DOHH2 (cell line): ENCODE measurements at regions not wholly inside any gene's neighbourhood (a gene's known extent, or its start where the extent isn't known, plus 50 kb on each side); places are given as distances from the start of the nearest gene placed in this dataset.

Source experiments
- H3F3A ChIP-seq: fragments of 200-600 bp; sonication (generic), shearing (Covaris generic); 2 replicates; pipeline ENCODE4 v1.6.0; 2016; ENCODE audit warnings: antibody characterized with exemption, mild to moderate bottlenecking; ENCODE audit not compliant: control insufficient read depth, insufficient read depth
- H3K27ac ChIP-seq: fragments of 200-600 bp; sonication (generic); 2 replicates; pipeline ENCODE4 v1.5.1; 2014; ENCODE audit warnings: low read depth, mild to moderate bottlenecking, low read length, moderate library complexity
- H3K27me3 ChIP-seq: fragments of 200-600 bp; sonication (generic); 2 replicates; pipeline ENCODE4 v1.6.1; 2014; ENCODE audit warnings: mild to moderate bottlenecking, low read length, mixed read lengths; ENCODE audit not compliant: control insufficient read depth
- H3K36me3 ChIP-seq: fragments of 200-600 bp; sonication (generic); 2 replicates; pipeline ENCODE4 v1.6.1; 2014; ENCODE audit warnings: mild to moderate bottlenecking, low read length, moderate library complexity, mixed read lengths; ENCODE audit not compliant: control insufficient read depth
- H3K4me1 ChIP-seq: fragments of 200-600 bp; sonication (generic); 2 replicates; pipeline ENCODE4 v1.6.1; 2014; ENCODE audit warnings: mild to moderate bottlenecking, low read length, mixed read lengths; ENCODE audit not compliant: control insufficient read depth
- H3K4me2 ChIP-seq: fragments of 200-600 bp; sonication (generic); 2 replicates; pipeline ENCODE4 v1.6.0; 2014; ENCODE audit warnings: mild to moderate bottlenecking, low read length, moderate library complexity
- H3K4me3 ChIP-seq: fragments of 200-600 bp; sonication (generic); 2 replicates; pipeline ENCODE4 v1.5.1; 2014; ENCODE audit warnings: mild to moderate bottlenecking, low read length, mixed read lengths
- H3K79me2 ChIP-seq: fragments of 200-600 bp; sonication (generic); 2 replicates; pipeline ENCODE4 v1.6.1; 2014; ENCODE audit warnings: mild to moderate bottlenecking, low read length, mixed read lengths; ENCODE audit not compliant: control insufficient read depth
- H3K9me2 ChIP-seq: fragments of 200-600 bp; sonication (generic); replicated peaks from 2 replicates; pipeline ENCODE4 v1.6.1; 2014; ENCODE audit warnings: mild to moderate bottlenecking, low read length, mixed read lengths; ENCODE audit not compliant: control insufficient read depth
- H3K9me3 ChIP-seq: fragments of 200-600 bp; sonication (generic); 2 replicates; pipeline ENCODE4 v1.6.1; 2014; ENCODE audit warnings: antibody characterized with exemption, low read length, mixed read lengths; ENCODE audit not compliant: control insufficient read depth, insufficient read depth
- H4K20me1 ChIP-seq: fragments of 200-600 bp; sonication (generic); 2 replicates; pipeline ENCODE4 v1.6.0; 2014; ENCODE audit warnings: low read depth, mild to moderate bottlenecking, antibody characterized with exemption, low read length, moderate library complexity; ENCODE audit not compliant: control insufficient read depth, insufficient read depth
- EZH2phosphoT487 ChIP-seq: fragments of 200-600 bp; sonication (generic); IDR thresholded peaks from 2 replicates; pipeline ENCODE4 v1.6.1; 2017; ENCODE audit warnings: borderline replicate concordance, mild to moderate bottlenecking, antibody characterized with exemption, low read length, moderate library complexity, mixed read lengths
- TF ChIP-seq, protein P1 (sequence below): fragments of 200-600 bp; sonication (generic); IDR thresholded peaks from one replicate; pipeline ENCODE4 v1.5.1; 2014; ENCODE audit warnings: antibody characterized with exemption, mild to moderate bottlenecking, low read depth, low read length; ENCODE audit not compliant: poor library complexity, severe bottlenecking

DNA sequence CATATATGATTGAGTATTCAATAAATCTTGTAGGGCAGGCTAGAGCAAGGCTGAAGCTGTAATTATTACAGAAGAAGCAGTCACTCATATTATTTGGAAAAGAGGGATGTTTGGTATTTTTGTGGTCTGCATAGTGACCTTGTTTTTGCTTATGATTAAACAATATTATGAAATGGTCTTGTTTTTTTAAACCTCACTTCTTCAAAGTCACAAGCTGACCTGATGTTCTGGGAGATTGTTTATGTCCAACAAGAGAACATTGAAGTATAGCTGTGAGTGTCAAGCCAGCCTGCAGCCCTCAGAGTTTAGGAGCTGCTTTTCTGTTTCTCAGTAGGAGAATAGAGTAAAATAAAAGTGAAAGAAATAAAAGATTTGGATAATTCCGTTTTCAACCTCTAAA lies 342.2 kb downstream of the LRRC70 start:
- Histone ChIP-seq H3K27me3 (no peaks in the 10 kb centered on the region), H3K27ac (no peak overlapping the region), H3K9me3 (no peaks in the 10 kb centered on the region), H3K36me3 (no peaks in the 10 kb centered on the region), H3K9me2 (no peaks in the 10 kb centered on the region), H3K79me2 (no peaks in the 10 kb centered on the region), H3K4me3 (no peak overlapping the region), H3F3A (no peaks in the 10 kb centered on the region), H3K4me1 (no peaks in the 10 kb centered on the region), H3K4me2 (no peak overlapping the region), H4K20me1 (no peaks in the 10 kb centered on the region)
- no peak for TF ChIP-seq EZH2phosphoT487
- TF ChIP-seq, protein P1, sequence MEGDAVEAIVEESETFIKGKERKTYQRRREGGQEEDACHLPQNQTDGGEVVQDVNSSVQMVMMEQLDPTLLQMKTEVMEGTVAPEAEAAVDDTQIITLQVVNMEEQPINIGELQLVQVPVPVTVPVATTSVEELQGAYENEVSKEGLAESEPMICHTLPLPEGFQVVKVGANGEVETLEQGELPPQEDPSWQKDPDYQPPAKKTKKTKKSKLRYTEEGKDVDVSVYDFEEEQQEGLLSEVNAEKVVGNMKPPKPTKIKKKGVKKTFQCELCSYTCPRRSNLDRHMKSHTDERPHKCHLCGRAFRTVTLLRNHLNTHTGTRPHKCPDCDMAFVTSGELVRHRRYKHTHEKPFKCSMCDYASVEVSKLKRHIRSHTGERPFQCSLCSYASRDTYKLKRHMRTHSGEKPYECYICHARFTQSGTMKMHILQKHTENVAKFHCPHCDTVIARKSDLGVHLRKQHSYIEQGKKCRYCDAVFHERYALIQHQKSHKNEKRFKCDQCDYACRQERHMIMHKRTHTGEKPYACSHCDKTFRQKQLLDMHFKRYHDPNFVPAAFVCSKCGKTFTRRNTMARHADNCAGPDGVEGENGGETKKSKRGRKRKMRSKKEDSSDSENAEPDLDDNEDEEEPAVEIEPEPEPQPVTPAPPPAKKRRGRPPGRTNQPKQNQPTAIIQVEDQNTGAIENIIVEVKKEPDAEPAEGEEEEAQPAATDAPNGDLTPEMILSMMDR: no peak

GRCh38 chr5:62909326-62909725 lies 330.7 kb downstream of the LRRC70 start:
- H3K4me2 ChIP-seq: no peak overlapping the region
- no peaks in the 10 kb centered on the region; the same call in 1 of the 2 replicates for H3K9me2 ChIP-seq
- H3K36me3 ChIP-seq: no peaks in the 10 kb centered on the region
- H3K4me1 ChIP-seq: no peaks in the 10 kb centered on the region
- H3K9me3 ChIP-seq: no peaks in the 10 kb centered on the region
- no peaks in the 10 kb centered on the region for H3K79me2 ChIP-seq
- TF ChIP-seq, protein P1: no peak
- no peak for TF ChIP-seq EZH2phosphoT487
- no peak overlapping the region for H3K27ac ChIP-seq
- H3K4me3 ChIP-seq: no peak overlapping the region
- H3F3A ChIP-seq: no peaks in the 10 kb centered on the region
- no peaks in the 10 kb centered on the region for H3K27me3 ChIP-seq
- no peaks in the 10 kb centered on the region for H4K20me1 ChIP-seq

- no peaks in the 10 kb centered on the region for H3K36me3 ChIP-seq
- no peaks in the 10 kb centered on the region for H4K20me1 ChIP-seq
- no peak overlapping the region for H3K4me3 ChIP-seq
- no peak overlapping the region for H3K27ac ChIP-seq
- H3K79me2 ChIP-seq: no peaks in the 10 kb centered on the region
- no peaks in the 10 kb centered on the region for H3K27me3 ChIP-seq
- no peaks in the 10 kb centered on the region for H3K4me1 ChIP-seq
- no peaks in the 10 kb centered on the region for H3K9me3 ChIP-seq
- no peak overlapping the region for H3K4me2 ChIP-seq
- no peaks in the 10 kb centered on the region for H3F3A ChIP-seq
- H3K9me2 ChIP-seq: no peaks in the 10 kb centered on the region; the same call in 1 of the 2 replicates
- TF ChIP-seq, protein P1: no peak
Measured at GRCh38 chr5:62902126-62902525, 323.5 kb downstream of the LRRC70 start.

DNA sequence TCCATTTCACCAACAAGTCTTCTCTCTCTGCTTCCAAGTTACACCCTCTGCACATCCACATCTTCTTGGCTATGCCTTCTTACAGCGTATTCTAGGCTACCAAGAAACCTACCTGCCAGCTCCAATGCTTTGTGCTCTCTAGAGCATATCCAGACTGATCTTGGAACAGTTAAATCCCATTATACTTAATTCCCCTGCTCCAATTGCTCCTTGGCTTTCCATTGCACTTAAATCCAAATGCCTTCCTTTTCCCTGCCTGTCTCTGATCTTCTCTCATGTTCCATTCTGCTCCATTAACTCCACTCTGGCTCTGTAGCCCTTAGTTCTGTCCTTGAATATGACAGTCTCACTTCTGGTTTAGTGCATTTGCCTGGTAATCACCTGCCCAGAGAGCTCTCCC lies 322.4 kb downstream of the LRRC70 start:
- H3K9me2 ChIP-seq: no peaks in the 10 kb centered on the region
- no peak overlapping the region for H3K27ac ChIP-seq
- H3K4me3 ChIP-seq: no peak overlapping the region
- H3K36me3 ChIP-seq: no peaks in the 10 kb centered on the region
- no peaks in the 10 kb centered on the region for H3K79me2 ChIP-seq
- no peak for TF ChIP-seq EZH2phosphoT487
- TF ChIP-seq, protein P1: no peak
- no peaks in the 10 kb centered on the region for H3K9me3 ChIP-seq
- H3K27me3 ChIP-seq: no peaks in the 10 kb centered on the region
- H3K4me2 ChIP-seq: no peak overlapping the region
- no peaks in the 10 kb centered on the region for H3F3A ChIP-seq
- H4K20me1 ChIP-seq: no peaks in the 10 kb centered on the region
- no peaks in the 10 kb centered on the region for H3K4me1 ChIP-seq
